ENCODE measurements at regions not wholly inside any gene's neighbourhood (a gene's known extent, or its start where the extent isn't known, plus 50 kb on each side); places are given as distances from the start of the nearest gene placed in this dataset.

GRCh38 chr15:29636921-29637320 lies 185.3 kb downstream of the TJP1 start:
- no peak for DNase-seq (ENCODE audit: low spot score)
- H3K36me3 ChIP-seq (ENCODE audit: control insufficient read depth in 4 of 4, insufficient read depth in 3 of 4, low read depth in 1 of 4, low read length in 3 of 4): no peaks in the 10 kb centered on the region
- no peak overlapping the region for H3K4me3 ChIP-seq (ENCODE audit: low read depth in 1 of 3, low read length in 3 of 3)
- no peaks in the 10 kb centered on the region for H3K4me1 ChIP-seq (ENCODE audit: control insufficient read depth in 4 of 4, insufficient read depth in 4 of 4, low read length in 3 of 4)
- no peak for TF ChIP-seq RAD21 (IDR thresholded peaks at IDR 0.05)
- no peak for TF ChIP-seq CTCF (IDR thresholded peaks at IDR 0.05; ENCODE audit: low read depth, low read length, missing input control)
- no peak for TF ChIP-seq NR2F2 (IDR thresholded peaks at IDR 0.05)
- TF ChIP-seq EGR1 (IDR thresholded peaks at IDR 0.05; ENCODE audit: low read depth in 2 of 2): no peak
- TF ChIP-seq TAF1 (conservative IDR thresholded peaks at IDR 0.05): no peak
- TF ChIP-seq ATF3 (IDR thresholded peaks at IDR 0.05): no peak
- TF ChIP-seq GABPA (IDR thresholded peaks at IDR 0.05 in 1 of 2, conservative IDR thresholded peaks at IDR 0.05 in 1 of 2): no peak
- TF ChIP-seq ZBTB33 (IDR thresholded peaks at IDR 0.05): no peak
- TF ChIP-seq FOXA2 (IDR thresholded peaks at IDR 0.05): no peak
- TF ChIP-seq HNF4G (IDR thresholded peaks at IDR 0.05): no peak
- TF ChIP-seq REST (IDR thresholded peaks at IDR 0.05): no peak
- no peak for TF ChIP-seq SP1 (IDR thresholded peaks at IDR 0.05)
- no peak for TF ChIP-seq FOXA1 (IDR thresholded peaks at IDR 0.05)
- no peak for TF ChIP-seq YY1 (IDR thresholded peaks at IDR 0.05)
- no peak for TF ChIP-seq RXRA (IDR thresholded peaks at IDR 0.05)
- TF ChIP-seq, protein P1, sequence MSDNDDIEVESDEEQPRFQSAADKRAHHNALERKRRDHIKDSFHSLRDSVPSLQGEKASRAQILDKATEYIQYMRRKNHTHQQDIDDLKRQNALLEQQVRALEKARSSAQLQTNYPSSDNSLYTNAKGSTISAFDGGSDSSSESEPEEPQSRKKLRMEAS (IDR thresholded peaks at IDR 0.05): no peak
- no peak for TF ChIP-seq JUND (IDR thresholded peaks at IDR 0.05)
- no peak for TF ChIP-seq HNF4A (conservative IDR thresholded peaks at IDR 0.05)
- no peak overlapping the region for H3K27ac ChIP-seq (ENCODE audit: low read depth in 1 of 2, low read length in 2 of 2)
- no peak overlapping the region for H3K9ac ChIP-seq (ENCODE audit: low read depth in 1 of 2, low read length in 2 of 2)
- no peaks in the 10 kb centered on the region for H3K27me3 ChIP-seq (ENCODE audit: control insufficient read depth in 4 of 4, insufficient read depth in 4 of 4, low read length in 3 of 4)
- H3K9me3 ChIP-seq (ENCODE audit: control insufficient read depth in 4 of 4, low read length in 3 of 4): no peaks in the 10 kb centered on the region

Measured in liver (tissue), 7 donors.